DND-41 (cell line): ENCODE measurements at regions not wholly inside any gene's neighbourhood (a gene's known extent, or its start where the extent isn't known, plus 50 kb on each side); places are given as distances from the start of the nearest gene placed in this dataset.
"Not testable (repeated sequence)": the region's sequence is repeated elsewhere in the genome, so short reads cannot be mapped to it uniquely, and the experiment has no call there.

Experiments used
- ATAC-seq: fragments of 200-7000 bp; cut with Tn5 transposase; 3 replicates; pipeline ENCODE4 v1.9.1; 2021; ENCODE audit warnings: low read depth; ENCODE audit not compliant: insufficient read depth
- DNase-seq: peaks from one replicate; pipeline ENCODE4 v3.0.0-alpha.2; 2020
- H2AFZ ChIP-seq: 2 replicates; pipeline ENCODE4 v1.6.0; 2012; ENCODE audit warnings: low read depth, low read length
- H3K27ac ChIP-seq: 2 replicates; pipeline ENCODE4 v1.5.1; 2012; ENCODE audit warnings: low read length, inconsistent platforms
- H3K27me3 ChIP-seq: fragments of 200-600 bp; sonication (generic); 2 replicates; pipeline ENCODE4 v1.6.0; 2012; ENCODE audit warnings: low read length, mild to moderate bottlenecking, inconsistent platforms; ENCODE audit not compliant: insufficient read depth, poor library complexity
- H3K36me3 ChIP-seq: 2 replicates; pipeline ENCODE4 v1.5.1; 2012; ENCODE audit warnings: low read length, inconsistent platforms; ENCODE audit not compliant: insufficient read depth
- H3K4me1 ChIP-seq: 2 replicates; pipeline ENCODE4 v1.5.1; 2012; ENCODE audit warnings: mild to moderate bottlenecking, low read length; ENCODE audit not compliant: insufficient read depth
- H3K4me2 ChIP-seq: 2 replicates; pipeline ENCODE4 v1.6.0; 2012; ENCODE audit warnings: mild to moderate bottlenecking, moderate library complexity, low read length, inconsistent platforms; ENCODE audit not compliant: insufficient read depth
- H3K4me3 ChIP-seq, 2 experiments: fragments of 200-600 bp in 1 of 2; shearing (Covaris generic) in 1 of 2; 2 replicates each; pipeline ENCODE4 v1.5.1; 2012 to 2016; ENCODE audit warnings: inconsistent platforms in 2 of 2, low read length in 2 of 2, mild to moderate bottlenecking in 2 of 2, low read depth in 1 of 2, moderate library complexity in 1 of 2
- H3K79me2 ChIP-seq: 2 replicates; pipeline ENCODE4 v1.6.0; 2012; ENCODE audit warnings: low read length, inconsistent platforms; ENCODE audit not compliant: insufficient read depth
- H3K9ac ChIP-seq: 2 replicates; pipeline ENCODE4 v1.6.0; 2012; ENCODE audit warnings: low read depth, mild to moderate bottlenecking, inconsistent platforms, low read length, moderate library complexity
- H3K9me3 ChIP-seq: 2 replicates; pipeline ENCODE4 v1.5.1; 2012; ENCODE audit warnings: low read length, moderate library complexity, mild to moderate bottlenecking, inconsistent platforms; ENCODE audit not compliant: insufficient read depth, severe bottlenecking
- H4K20me1 ChIP-seq: 2 replicates; pipeline ENCODE4 v1.6.0; 2012; ENCODE audit warnings: low read length; ENCODE audit not compliant: insufficient read depth
- CTCF ChIP-seq: IDR thresholded peaks from 2 replicates; pipeline ENCODE4 v1.5.1; 2012; ENCODE audit warnings: borderline replicate concordance, low read length, moderate library complexity, mild to moderate bottlenecking; ENCODE audit not compliant: poor library complexity, severe bottlenecking; ENCODE audit errors: extremely low read depth

- H3K4me2 ChIP-seq, H3K4me1 ChIP-seq, H3K9ac ChIP-seq, H3K36me3 ChIP-seq, DNase-seq, H3K4me3 ChIP-seq, H4K20me1 ChIP-seq, H3K79me2 ChIP-seq, H2AFZ ChIP-seq, H3K9me3 ChIP-seq, H3K27ac ChIP-seq, H3K27me3 ChIP-seq: not testable (repeated sequence)
- peak; percentile 39; the same call in 1 of the 3 replicates for ATAC-seq
Observed at GRCh38 chrX:89658662-89659061, 263.0 kb upstream of the TGIF2LX start.

- H2AFZ ChIP-seq, DNase-seq, H3K27ac ChIP-seq, H3K4me1 ChIP-seq, H3K4me2 ChIP-seq, H3K27me3 ChIP-seq, H3K4me3 ChIP-seq, H4K20me1 ChIP-seq, H3K9me3 ChIP-seq, H3K79me2 ChIP-seq, H3K36me3 ChIP-seq, ATAC-seq, H3K9ac ChIP-seq: not testable (repeated sequence)
Observed at GRCh38 chrX:89706481-89706880, 215.2 kb upstream of the TGIF2LX start.

GRCh38 chrX:89707363-89707927, 214.3 kb upstream of the TGIF2LX start:
- H3K4me2 ChIP-seq, H3K4me3 ChIP-seq, H3K4me1 ChIP-seq, H2AFZ ChIP-seq, H3K9me3 ChIP-seq, H3K79me2 ChIP-seq, ATAC-seq, DNase-seq, H3K36me3 ChIP-seq, H3K9ac ChIP-seq, H3K27me3 ChIP-seq, H4K20me1 ChIP-seq, H3K27ac ChIP-seq: not testable (repeated sequence)

GRCh38 chrX:89734367-89734766, 187.3 kb upstream of the TGIF2LX start:
- H4K20me1 ChIP-seq, H3K27ac ChIP-seq, H2AFZ ChIP-seq, H3K4me3 ChIP-seq, H3K79me2 ChIP-seq, H3K4me1 ChIP-seq, ATAC-seq, H3K27me3 ChIP-seq, H3K9me3 ChIP-seq, H3K36me3 ChIP-seq, DNase-seq, H3K9ac ChIP-seq, H3K4me2 ChIP-seq: not testable (repeated sequence)

- not testable (repeated sequence) for H3K79me2 ChIP-seq, DNase-seq, H3K9me3 ChIP-seq, H3K4me2 ChIP-seq, H2AFZ ChIP-seq, H3K4me1 ChIP-seq, H3K27me3 ChIP-seq, H3K27ac ChIP-seq, ATAC-seq, H3K36me3 ChIP-seq, H4K20me1 ChIP-seq, H3K9ac ChIP-seq, H3K4me3 ChIP-seq
Observed at GRCh38 chrX:89756466-89756865, 165.2 kb upstream of the TGIF2LX start.

- not testable (repeated sequence) for H2AFZ ChIP-seq, H3K36me3 ChIP-seq, ATAC-seq, H3K79me2 ChIP-seq, H3K4me1 ChIP-seq, H3K9me3 ChIP-seq, DNase-seq, H3K4me3 ChIP-seq, H3K9ac ChIP-seq, H3K27ac ChIP-seq, H3K27me3 ChIP-seq, H4K20me1 ChIP-seq, H3K4me2 ChIP-seq
- TF ChIP-seq CTCF = peak; percentile 48
Observed at GRCh38 chrX:89757767-89758166, 163.9 kb upstream of the TGIF2LX start.

GRCh38 chrX:89759076-89759685, 162.5 kb upstream of the TGIF2LX start:
- H3K4me3 ChIP-seq, H3K4me1 ChIP-seq, H3K4me2 ChIP-seq, H3K36me3 ChIP-seq, H3K9me3 ChIP-seq, H2AFZ ChIP-seq, H3K27ac ChIP-seq, H3K79me2 ChIP-seq, H3K27me3 ChIP-seq, H3K9ac ChIP-seq, ATAC-seq, H4K20me1 ChIP-seq, DNase-seq: not testable (repeated sequence)
